Activated T-cell treated with anti-CD3 and anti-CD28 coated beads, Interleukin-2, amount 50 U/mL, for 4 hours (primary cell): ENCODE measurements at regions not wholly inside any gene's neighbourhood (a gene's known extent, or its start where the extent isn't known, plus 50 kb on each side); places are given as distances from the start of the nearest gene placed in this dataset.
"Not testable (repeated sequence)": the region's sequence is repeated elsewhere in the genome, so short reads cannot be mapped to it uniquely, and the experiment has no call there.

Experiments used
- ATAC-seq, 2 donors: fragments of 200-7000 bp; cut with Tn5 transposase; one replicate each; pipeline ENCODE4 v1.10.0; 2021
- DNase-seq: peaks from one replicate; pipeline ENCODE4 v3.0.0-alpha.2; 2020
- H3K27me3 Mint-ChIP-seq: one replicate; pipeline ENCODE4 v1.8.0; 2021; ENCODE audit warnings: low read depth, mixed read lengths
- H3K36me3 Mint-ChIP-seq: one replicate; pipeline ENCODE4 v1.8.0; 2022; ENCODE audit warnings: mixed read lengths; ENCODE audit not compliant: insufficient read depth
- H3K4me1 Mint-ChIP-seq: one replicate; pipeline ENCODE4 v1.8.0; 2021; ENCODE audit warnings: low read depth, mixed read lengths
- H3K4me3 Mint-ChIP-seq: one replicate; pipeline ENCODE4 v1.8.0; 2021; ENCODE audit warnings: mild to moderate bottlenecking, moderate library complexity, mixed read lengths
- H3K9me3 Mint-ChIP-seq: one replicate; pipeline ENCODE4 v1.8.0; 2021; ENCODE audit warnings: mixed read lengths

GRCh38 chr7:56218510-56218909, 102.3 kb upstream of the NUPR2 start:
- DNase-seq (no peak), ATAC-seq (no peak)
- H3K27me3 Mint-ChIP-seq = no peaks in the 10 kb centered on the region
- no peak overlapping the region for H3K4me3 Mint-ChIP-seq
- no peaks in the 10 kb centered on the region for H3K36me3 Mint-ChIP-seq
- no peaks in the 10 kb centered on the region for H3K4me1 Mint-ChIP-seq
- H3K9me3 Mint-ChIP-seq = peaks cover 6% of the 10 kb centered on the region

- Mint-ChIP-seq H3K4me3 (no peak overlapping the region), H3K27me3 (no peaks in the 10 kb centered on the region), H3K36me3 (no peaks in the 10 kb centered on the region), H3K9me3 (peaks cover 11% of the 10 kb centered on the region), H3K4me1 (no peaks in the 10 kb centered on the region)
- no peak for DNase-seq
- no peak for ATAC-seq
These were observed 97.4 kb upstream of the NUPR2 start for GRCh38 chr7:56213574-56213973.

- ATAC-seq = no peak
- no peaks in the 10 kb centered on the region for H3K9me3 Mint-ChIP-seq
- no peaks in the 10 kb centered on the region for H3K4me1 Mint-ChIP-seq
These were observed 90.2 kb upstream of the NUPR2 start for GRCh38 chr7:56206420-56206819.

GRCh38 chr7:56199639-56200038, 83.4 kb upstream of the NUPR2 start:
- Mint-ChIP-seq H3K36me3 (no peaks in the 10 kb centered on the region), H3K4me3 (no peak overlapping the region), H3K9me3 (peaks cover 5% of the 10 kb centered on the region), H3K4me1 (no peaks in the 10 kb centered on the region), H3K27me3 (no peaks in the 10 kb centered on the region)
- DNase-seq (no peak), ATAC-seq (no peak)

More at GRCh38 chr7:56206420-56206819, 90.2 kb upstream of the NUPR2 start:
- H3K36me3 Mint-ChIP-seq = no peaks in the 10 kb centered on the region
- no peak for DNase-seq
- no peaks in the 10 kb centered on the region for H3K27me3 Mint-ChIP-seq
- H3K4me3 Mint-ChIP-seq = no peak overlapping the region

- H3K4me3 Mint-ChIP-seq, H3K4me1 Mint-ChIP-seq, ATAC-seq, H3K9me3 Mint-ChIP-seq, H3K36me3 Mint-ChIP-seq, DNase-seq, H3K27me3 Mint-ChIP-seq: not testable (repeated sequence)
These were observed 80.0 kb upstream of the NUPR2 start for GRCh38 chr7:56196195-56196594.

- H3K36me3 Mint-ChIP-seq = no peaks in the 10 kb centered on the region
- ATAC-seq = no peak
These were observed 72.7 kb upstream of the NUPR2 start for GRCh38 chr7:56188823-56189346.

GRCh38 chr7:56188376-56188775, 72.2 kb upstream of the NUPR2 start:
- no peaks in the 10 kb centered on the region for H3K4me1 Mint-ChIP-seq
- peaks cover 6% of the 10 kb centered on the region for H3K27me3 Mint-ChIP-seq
- ATAC-seq (no peak), DNase-seq (no peak)
- no peaks in the 10 kb centered on the region for H3K36me3 Mint-ChIP-seq
- H3K4me3 Mint-ChIP-seq = no peak overlapping the region
- no peaks in the 10 kb centered on the region for H3K9me3 Mint-ChIP-seq

More at GRCh38 chr7:56188823-56189346, 72.7 kb upstream of the NUPR2 start:
- Mint-ChIP-seq H3K4me3 (no peak overlapping the region), H3K9me3 (no peaks in the 10 kb centered on the region), H3K27me3 (peaks cover 6% of the 10 kb centered on the region), H3K4me1 (no peaks in the 10 kb centered on the region)
- no peak for DNase-seq

GRCh38 chr7:56181010-56181409, 64.8 kb upstream of the NUPR2 start:
- H3K9me3 Mint-ChIP-seq = no peaks in the 10 kb centered on the region
- H3K27me3 Mint-ChIP-seq = peaks cover 9% of the 10 kb centered on the region
- no peak for DNase-seq
- H3K4me3 Mint-ChIP-seq = no peak overlapping the region
- H3K36me3 Mint-ChIP-seq = no peaks in the 10 kb centered on the region
- no peaks in the 10 kb centered on the region for H3K4me1 Mint-ChIP-seq
- no peak for ATAC-seq

- Mint-ChIP-seq H3K27me3 (peaks cover 24% of the 10 kb centered on the region), H3K9me3 (no peaks in the 10 kb centered on the region), H3K4me3 (no peak overlapping the region), H3K4me1 (no peaks in the 10 kb centered on the region), H3K36me3 (no peaks in the 10 kb centered on the region)
- DNase-seq (no peak), ATAC-seq (no peak)
These were observed 59.6 kb upstream of the NUPR2 start for GRCh38 chr7:56175771-56176170.

- peaks cover 24% of the 10 kb centered on the region for H3K27me3 Mint-ChIP-seq
- H3K9me3 Mint-ChIP-seq = no peaks in the 10 kb centered on the region
- no peaks in the 10 kb centered on the region for H3K36me3 Mint-ChIP-seq
- no peak overlapping the region for H3K4me3 Mint-ChIP-seq
- no peaks in the 10 kb centered on the region for H3K4me1 Mint-ChIP-seq
- ATAC-seq (no peak), DNase-seq (no peak)
These were observed 58.9 kb upstream of the NUPR2 start for GRCh38 chr7:56174875-56175760.

GRCh38 chr7:56174346-56174874, 58.2 kb upstream of the NUPR2 start:
- H3K36me3 Mint-ChIP-seq = no peaks in the 10 kb centered on the region
- ATAC-seq (no peak), DNase-seq (no peak)
- no peaks in the 10 kb centered on the region for H3K9me3 Mint-ChIP-seq
- no peak overlapping the region for H3K4me3 Mint-ChIP-seq
- H3K4me1 Mint-ChIP-seq = no peaks in the 10 kb centered on the region
- H3K27me3 Mint-ChIP-seq = peaks cover 24% of the 10 kb centered on the region
